Astrocyte (in vitro differentiated cells and primary cell): ENCODE measurements at regions not wholly inside any gene's neighbourhood (a gene's known extent, or its start where the extent isn't known, plus 50 kb on each side); places are given as distances from the start of the nearest gene placed in this dataset.
"Not testable (repeated sequence)": the region's sequence is repeated elsewhere in the genome, so short reads cannot be mapped to it uniquely, and the experiment has no call there.

Experiments
- DNase-seq: peaks from one replicate; pipeline ENCODE4 v3.0.0-alpha.2; 2010; ENCODE audit warnings: low read depth
- FAIRE-seq: peaks from 2 replicates; lab custom pipeline; 2011; peaks lifted over from hg19 to GRCh38; lab: Jason Lieb, UNC
- H2AFZ ChIP-seq: 2 replicates; pipeline ENCODE4 v1.6.0; 2012; ENCODE audit warnings: low read depth, low read length, inconsistent platforms
- H3K27ac ChIP-seq: 2 replicates; pipeline ENCODE4 v1.5.1; 2011; ENCODE audit warnings: low read depth, low read length, inconsistent platforms
- H3K27me3 ChIP-seq: 2 replicates; pipeline ENCODE4 v1.6.0; 2011; ENCODE audit warnings: low read length, inconsistent platforms; ENCODE audit not compliant: insufficient read depth
- H3K36me3 ChIP-seq: 2 replicates; pipeline ENCODE4 v1.5.1; 2011; ENCODE audit warnings: low read length, inconsistent platforms; ENCODE audit not compliant: insufficient read depth
- H3K4me1 ChIP-seq: 2 replicates; pipeline ENCODE4 v1.5.1; 2011; ENCODE audit warnings: low read length, inconsistent platforms; ENCODE audit not compliant: insufficient read depth
- H3K4me2 ChIP-seq: 2 replicates; pipeline ENCODE4 v1.6.0; 2012; ENCODE audit warnings: low read length, inconsistent platforms
- H3K4me3 ChIP-seq: 2 replicates; pipeline ENCODE4 v1.5.1; 2011; ENCODE audit warnings: low read depth, mild to moderate bottlenecking, low read length, inconsistent platforms; ENCODE audit not compliant: insufficient read depth
- H3K79me2 ChIP-seq: 2 replicates; pipeline ENCODE4 v1.6.0; 2012; ENCODE audit warnings: mild to moderate bottlenecking, low read length, inconsistent platforms; ENCODE audit not compliant: insufficient read depth
- H3K9ac ChIP-seq: 2 replicates; pipeline ENCODE4 v1.6.0; 2012; ENCODE audit warnings: mild to moderate bottlenecking, low read length, inconsistent platforms
- H3K9me3 ChIP-seq: 2 replicates; pipeline ENCODE4 v1.5.1; 2012; ENCODE audit warnings: low read depth, mild to moderate bottlenecking, low read length, inconsistent platforms; ENCODE audit not compliant: insufficient read depth
- H4K20me1 ChIP-seq: 2 replicates; pipeline ENCODE4 v1.6.0; 2012; ENCODE audit warnings: low read length, inconsistent platforms; ENCODE audit not compliant: insufficient read depth
- H3K27ac Mint-ChIP-seq: one replicate; pipeline ENCODE4 v1.8.0; 2021; ENCODE audit warnings: mild to moderate bottlenecking, mixed read lengths; ENCODE audit not compliant: unreplicated experiment
- H3K27me3 Mint-ChIP-seq: one replicate; pipeline ENCODE4 v1.8.0; 2021; ENCODE audit warnings: low read depth, mixed read lengths; ENCODE audit not compliant: unreplicated experiment
- H3K36me3 Mint-ChIP-seq: one replicate; pipeline ENCODE4 v1.8.0; 2021; ENCODE audit warnings: low read depth, mixed read lengths; ENCODE audit not compliant: unreplicated experiment
- H3K4me1 Mint-ChIP-seq: one replicate; pipeline ENCODE4 v1.8.0; 2021; ENCODE audit warnings: low read depth, mixed read lengths; ENCODE audit not compliant: unreplicated experiment
- H3K4me3 Mint-ChIP-seq: one replicate; pipeline ENCODE4 v1.8.0; 2021; ENCODE audit warnings: mild to moderate bottlenecking, moderate library complexity, mixed read lengths; ENCODE audit not compliant: unreplicated experiment
- H3K9me3 Mint-ChIP-seq: one replicate; pipeline ENCODE4 v1.8.0; 2021; ENCODE audit warnings: mild to moderate bottlenecking, mixed read lengths; ENCODE audit not compliant: unreplicated experiment
- CTCF ChIP-seq: IDR thresholded peaks from 2 replicates; pipeline ENCODE4 v1.5.1; 2011; ENCODE audit warnings: low read depth, mild to moderate bottlenecking, inconsistent platforms, low read length, moderate library complexity; ENCODE audit not compliant: insufficient read depth
- EZH2 ChIP-seq: IDR thresholded peaks from 2 replicates; pipeline ENCODE4 v1.6.1; 2012; ENCODE audit warnings: mild to moderate bottlenecking, low read length, inconsistent platforms; ENCODE audit not compliant: insufficient read depth

DNA sequence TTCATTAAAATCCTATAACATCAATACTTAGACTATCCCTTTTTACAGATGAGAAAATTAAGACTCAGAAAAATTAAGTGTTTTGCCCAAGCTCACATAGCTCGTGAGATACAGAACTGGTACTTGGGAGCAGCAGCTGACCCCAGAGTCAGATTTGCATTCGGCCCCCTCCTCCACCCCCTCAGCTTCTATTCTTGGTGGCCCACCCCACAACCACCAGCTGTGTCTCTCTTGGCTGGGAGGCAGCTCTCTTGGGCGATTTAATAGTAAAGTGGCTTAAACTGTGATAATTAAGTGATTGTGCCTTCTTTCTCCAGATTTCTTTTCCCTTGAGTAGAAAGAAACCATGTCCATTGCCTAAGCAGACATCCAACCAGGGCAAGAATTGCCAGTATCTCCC is 203.6 kb upstream of the PDZRN3 start:
- no peaks in the 10 kb centered on the region for H3K9me3 Mint-ChIP-seq
- Histone ChIP-seq H3K4me3 (no peak overlapping the region), H3K9ac (no peak overlapping the region), H3K9me3 (no peaks in the 10 kb centered on the region), H3K4me1 (no peaks in the 10 kb centered on the region), H2AFZ (no peak overlapping the region), H4K20me1 (no peaks in the 10 kb centered on the region), H3K36me3 (no peaks in the 10 kb centered on the region), H3K27ac (no peak overlapping the region), H3K79me2 (no peaks in the 10 kb centered on the region), H3K27me3 (no peaks in the 10 kb centered on the region), H3K4me2 (no peak overlapping the region)
- DNase-seq (no peak), FAIRE-seq (no peak)
- H3K4me1 Mint-ChIP-seq = peaks cover 3% of the 10 kb centered on the region
- H3K36me3 Mint-ChIP-seq = no peaks in the 10 kb centered on the region
- no peak overlapping the region for H3K4me3 Mint-ChIP-seq
- TF ChIP-seq CTCF = no peak
- no peak for TF ChIP-seq EZH2
- H3K27ac Mint-ChIP-seq = no peak overlapping the region
- H3K27me3 Mint-ChIP-seq = no peaks in the 10 kb centered on the region

DNA sequence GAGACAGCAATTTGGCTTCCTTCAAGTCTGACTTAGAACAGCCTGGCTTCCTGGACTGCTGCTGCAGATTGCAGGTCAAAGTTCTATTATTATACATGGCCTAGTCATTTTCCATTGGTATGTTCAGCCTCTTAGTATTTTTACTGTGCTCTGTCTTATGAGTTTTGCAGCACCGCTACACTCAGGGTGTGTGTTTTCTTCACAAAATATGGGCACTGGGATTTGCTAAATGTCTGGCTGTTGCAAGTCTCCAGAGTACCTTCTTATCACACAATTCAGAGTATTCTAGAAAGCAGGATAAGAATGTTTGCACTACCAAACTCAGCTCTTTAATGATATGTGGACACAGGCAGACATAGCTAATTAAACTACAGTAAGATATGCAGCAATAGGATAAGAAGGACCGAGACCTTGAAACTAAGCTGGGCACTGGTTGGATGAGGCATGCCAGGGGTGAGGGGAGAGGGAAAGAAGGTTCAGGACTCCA is 203.0 kb upstream of the PDZRN3 start:
- Histone ChIP-seq H3K36me3 (no peaks in the 10 kb centered on the region), H3K9me3 (no peaks in the 10 kb centered on the region), H3K79me2 (no peaks in the 10 kb centered on the region), H3K27me3 (no peaks in the 10 kb centered on the region), H4K20me1 (no peaks in the 10 kb centered on the region), H3K9ac (no peak overlapping the region), H3K27ac (no peak overlapping the region), H3K4me1 (no peaks in the 10 kb centered on the region), H2AFZ (no peak overlapping the region), H3K4me2 (no peak overlapping the region), H3K4me3 (no peak overlapping the region)
- H3K9me3 Mint-ChIP-seq = no peaks in the 10 kb centered on the region
- no peak overlapping the region for H3K27ac Mint-ChIP-seq
- H3K27me3 Mint-ChIP-seq = no peaks in the 10 kb centered on the region
- no peak for FAIRE-seq
- no peaks in the 10 kb centered on the region for H3K36me3 Mint-ChIP-seq
- DNase-seq = no peak
- TF ChIP-seq EZH2 (no peak), CTCF (no peak)
- H3K4me1 Mint-ChIP-seq = peaks cover 3% of the 10 kb centered on the region
- H3K4me3 Mint-ChIP-seq = no peak overlapping the region

DNA sequence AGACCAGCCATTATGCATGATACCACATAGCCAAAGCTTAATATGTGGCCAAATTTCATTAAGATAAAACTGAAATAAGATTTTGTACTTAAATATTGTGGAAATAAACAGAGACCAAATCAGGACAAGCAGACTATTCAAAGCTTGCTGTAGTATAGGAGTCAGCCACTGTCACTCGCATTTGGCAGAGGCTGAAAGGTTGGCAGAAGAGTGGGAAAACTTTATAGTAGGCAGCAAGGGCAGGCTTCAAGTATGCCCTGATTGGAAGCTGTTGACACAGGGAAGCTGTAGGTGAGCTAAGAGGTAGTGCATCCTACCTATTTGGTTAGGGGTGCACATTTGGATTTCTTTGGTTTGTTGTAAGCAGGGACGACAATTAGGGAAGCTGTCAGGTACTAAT is 202.5 kb upstream of the PDZRN3 start:
- H3K79me2 ChIP-seq = no peaks in the 10 kb centered on the region
- Mint-ChIP-seq H3K27ac (no peak overlapping the region), H3K27me3 (no peaks in the 10 kb centered on the region), H3K36me3 (no peaks in the 10 kb centered on the region), H3K9me3 (peaks cover 4% of the 10 kb centered on the region), H3K4me3 (no peak overlapping the region), H3K4me1 (peaks cover 3% of the 10 kb centered on the region)
- no peaks in the 10 kb centered on the region for H3K9me3 ChIP-seq
- H2AFZ ChIP-seq = no peak overlapping the region
- FAIRE-seq (no peak), DNase-seq (no peak)
- H3K27me3 ChIP-seq = no peaks in the 10 kb centered on the region
- H3K9ac ChIP-seq = no peak overlapping the region
- H3K27ac ChIP-seq = no peak overlapping the region
- H3K4me2 ChIP-seq = no peak overlapping the region
- no peak for TF ChIP-seq CTCF
- H3K4me1 ChIP-seq = no peaks in the 10 kb centered on the region
- no peaks in the 10 kb centered on the region for H4K20me1 ChIP-seq
- H3K4me3 ChIP-seq = no peak overlapping the region
- no peaks in the 10 kb centered on the region for H3K36me3 ChIP-seq

DNA sequence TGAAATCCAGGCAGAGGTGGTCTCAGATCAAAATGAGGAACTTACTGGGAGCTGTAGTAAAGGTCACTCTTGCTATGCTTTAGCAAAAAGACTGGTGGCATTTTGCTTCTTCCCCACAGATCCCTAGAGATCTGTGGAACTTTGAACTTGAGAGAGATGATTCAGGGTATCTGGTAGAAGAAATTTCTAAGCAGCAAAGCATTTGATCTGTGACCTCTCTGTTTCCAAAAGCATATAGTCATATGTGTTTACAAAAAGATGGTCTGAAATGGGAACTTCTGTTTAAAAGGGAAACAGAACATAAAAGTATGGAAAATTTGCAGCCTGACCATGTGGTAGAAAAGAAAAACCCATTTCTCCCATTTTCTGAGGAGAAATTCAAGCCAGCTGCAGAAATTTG is 196.2 kb upstream of the PDZRN3 start:
- not testable (repeated sequence) for FAIRE-seq, H3K27ac Mint-ChIP-seq, H3K36me3 ChIP-seq, H3K36me3 Mint-ChIP-seq, H3K27me3 ChIP-seq, H4K20me1 ChIP-seq, H2AFZ ChIP-seq, H3K4me1 ChIP-seq, H3K4me3 ChIP-seq, H3K9me3 ChIP-seq, H3K27me3 Mint-ChIP-seq, H3K79me2 ChIP-seq, DNase-seq, H3K4me1 Mint-ChIP-seq, H3K9ac ChIP-seq, H3K4me3 Mint-ChIP-seq, H3K9me3 Mint-ChIP-seq, H3K27ac ChIP-seq
- peak overlapping the region; percentile 2 for H3K4me2 ChIP-seq
